Stimulated activated CD4-positive, alpha-beta T cell treated with anti-CD3 and anti-CD28 coated beads, Interleukin-15, amount 100 ng/mL, for 1 hour (primary cell): ENCODE measurements at regions not wholly inside any gene's neighbourhood (a gene's known extent, or its start where the extent isn't known, plus 50 kb on each side); places are given as distances from the start of the nearest gene placed in this dataset.
"Not testable (repeated sequence)": the region's sequence is repeated elsewhere in the genome, so short reads cannot be mapped to it uniquely, and the experiment has no call there.

Experiments
- DNase-seq, 2 donors: peaks; one replicate each; pipeline ENCODE4 v3.0.0-alpha.2; 2020; ENCODE audit warnings: low read depth in 1 of 2, low spot score in 1 of 2

GRCh38 chr19:27955485-27956480, 1257.2 kb downstream of the UQCRFS1 start:
- DNase-seq = no peak

DNA sequence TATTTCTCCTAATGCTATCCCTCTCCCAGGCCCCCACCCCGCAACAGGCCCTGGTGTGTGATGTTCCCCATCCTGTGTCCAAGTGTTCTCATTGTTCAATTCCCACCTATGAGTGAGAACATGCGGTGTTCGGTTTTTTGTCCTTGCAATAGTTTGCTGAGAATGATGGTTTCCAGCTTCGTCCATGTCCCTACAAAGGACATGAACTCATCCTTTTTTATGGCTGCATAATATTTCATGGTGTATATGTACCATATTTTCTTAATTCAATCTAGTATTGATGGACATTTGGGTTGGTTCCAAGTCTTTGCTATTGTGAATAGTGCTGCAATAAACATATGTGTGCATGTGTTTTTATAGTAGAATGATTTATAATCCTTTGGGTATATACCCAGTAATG, 1270.3 kb downstream of the UQCRFS1 start:
- not testable (repeated sequence) for DNase-seq

- no peak for DNase-seq
Measured at GRCh38 chr19:27936139-27936538, 1276.8 kb downstream of the UQCRFS1 start.

GRCh38 chr19:27935669-27936068, 1277.3 kb downstream of the UQCRFS1 start:
- no peak for DNase-seq

DNA sequence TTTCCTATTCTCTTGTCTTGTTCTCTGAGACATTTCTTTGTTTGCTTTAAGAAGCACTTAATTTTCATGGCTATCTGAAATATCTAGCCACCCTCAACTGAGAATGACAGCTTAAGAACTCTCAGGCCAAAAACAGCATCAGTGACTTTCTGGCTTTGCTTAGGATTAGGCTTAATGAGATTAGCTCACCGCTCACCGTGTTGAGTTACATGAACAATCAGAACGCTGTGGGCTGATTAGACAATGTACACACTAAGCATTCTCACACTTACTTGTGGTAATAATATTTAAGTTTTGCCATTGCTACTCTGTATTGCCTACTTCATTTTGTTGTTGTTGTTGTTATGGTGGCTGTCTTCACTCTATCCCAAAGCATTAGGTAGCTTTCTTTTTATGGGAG, 1283.6 kb downstream of the UQCRFS1 start:
- no peak for DNase-seq

DNA sequence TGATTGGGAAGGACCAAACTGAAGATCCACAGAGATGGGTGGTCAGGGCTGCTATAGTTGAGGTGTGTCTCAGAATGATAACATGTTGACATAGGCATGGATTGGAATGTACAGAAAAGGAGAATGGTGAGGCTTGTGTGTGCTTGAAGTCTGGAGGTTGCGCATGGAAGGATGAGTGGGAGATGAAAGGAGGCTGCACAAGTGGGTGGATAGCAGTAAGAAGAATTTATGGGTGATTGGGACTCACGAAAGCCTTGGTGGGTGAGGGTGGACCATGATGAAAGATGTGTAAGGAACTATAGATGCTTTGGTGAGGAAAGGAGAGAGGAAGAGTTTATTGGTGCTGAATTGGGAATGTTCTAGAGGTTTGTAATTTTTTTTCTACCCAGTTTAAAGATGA, 1287.7 kb downstream of the UQCRFS1 start:
- DNase-seq = no peak

- no peak for DNase-seq
Measured at GRCh38 chr19:27922970-27923369, 1290.0 kb downstream of the UQCRFS1 start.

DNA sequence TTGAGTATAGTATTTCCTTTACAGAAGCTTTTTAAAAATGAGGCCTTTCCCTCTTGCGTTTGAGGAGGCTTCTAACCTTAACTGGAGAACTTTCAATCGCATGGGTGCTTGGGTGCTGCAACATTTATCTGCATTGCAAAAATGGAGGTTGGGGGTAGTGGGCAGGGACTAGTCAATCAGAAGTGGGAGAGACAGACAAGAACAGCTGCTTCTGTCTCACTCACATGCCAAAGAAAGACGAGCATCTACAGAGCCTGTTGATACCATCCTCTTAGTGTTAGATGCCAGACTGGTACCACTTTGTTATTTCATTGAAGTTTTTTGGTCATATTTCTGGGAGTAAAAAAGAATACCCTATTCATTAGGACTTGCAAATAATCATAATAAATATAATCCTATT, 1292.2 kb downstream of the UQCRFS1 start:
- no peak for DNase-seq

- DNase-seq = no peak
Measured at GRCh38 chr19:27918818-27919217, 1294.1 kb downstream of the UQCRFS1 start.

GRCh38 chr19:27911122-27911898, 1301.6 kb downstream of the UQCRFS1 start:
- DNase-seq = no peak

DNA sequence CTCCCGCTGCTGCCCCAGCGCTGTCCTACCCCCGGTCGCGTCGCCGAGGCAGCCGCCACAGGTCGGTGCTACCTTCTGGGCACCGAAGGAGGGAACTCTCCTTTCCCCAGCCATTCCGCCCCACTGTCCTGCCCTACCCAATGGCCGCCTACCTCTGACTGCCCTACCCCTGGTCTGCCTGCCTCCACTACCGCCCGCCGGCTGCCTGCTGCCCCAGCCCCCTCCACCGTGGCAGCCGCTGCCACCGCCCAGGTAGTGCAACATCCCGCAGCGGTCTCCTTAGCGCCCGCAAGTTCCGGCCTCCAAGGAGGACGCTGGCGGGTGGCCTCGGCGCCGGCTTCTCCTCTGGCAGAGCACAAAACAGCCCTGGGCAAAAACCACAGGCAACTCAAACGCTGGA, 1303.1 kb downstream of the UQCRFS1 start:
- DNase-seq = no peak

DNA sequence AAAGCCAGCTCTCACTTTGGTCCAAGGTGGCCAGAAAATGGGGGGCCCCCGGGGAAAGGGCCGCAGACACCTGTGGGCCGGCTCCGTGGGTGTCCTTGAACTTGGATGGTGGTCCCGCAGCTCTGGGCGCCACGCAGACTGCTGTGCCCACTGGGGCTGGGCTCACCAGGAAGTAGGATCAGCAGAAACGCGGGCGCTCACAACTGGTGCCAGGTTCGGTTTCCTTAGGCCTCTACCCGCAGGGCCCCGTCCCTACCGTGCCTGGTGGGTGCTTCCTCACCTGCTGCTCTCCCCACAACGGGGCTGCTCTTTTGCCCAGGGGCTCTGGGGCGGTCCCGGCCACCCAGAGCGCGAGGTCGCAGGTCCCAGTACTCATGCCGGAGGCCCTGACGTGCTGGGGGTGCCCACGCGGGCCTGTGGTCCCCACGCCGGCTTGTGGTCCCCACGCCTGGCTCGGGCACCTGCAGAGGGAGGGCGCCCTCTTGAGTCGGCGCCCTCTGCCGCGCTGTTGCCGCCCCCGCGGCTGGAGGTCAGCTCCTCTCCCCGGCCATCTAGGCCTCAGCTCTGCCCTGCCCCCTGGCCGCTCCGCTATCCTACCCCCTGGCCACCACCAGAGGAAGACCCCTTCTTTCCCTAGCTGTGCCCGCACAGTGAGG, 1303.6 kb downstream of the UQCRFS1 start:
- no peak for DNase-seq

GRCh38 chr19:27906081-27906480, 1306.9 kb downstream of the UQCRFS1 start:
- DNase-seq = no peak

- DNase-seq = no peak
Measured at GRCh38 chr19:27905074-27905473, 1307.9 kb downstream of the UQCRFS1 start.

GRCh38 chr19:27901078-27901477, 1311.9 kb downstream of the UQCRFS1 start:
- no peak for DNase-seq

DNA sequence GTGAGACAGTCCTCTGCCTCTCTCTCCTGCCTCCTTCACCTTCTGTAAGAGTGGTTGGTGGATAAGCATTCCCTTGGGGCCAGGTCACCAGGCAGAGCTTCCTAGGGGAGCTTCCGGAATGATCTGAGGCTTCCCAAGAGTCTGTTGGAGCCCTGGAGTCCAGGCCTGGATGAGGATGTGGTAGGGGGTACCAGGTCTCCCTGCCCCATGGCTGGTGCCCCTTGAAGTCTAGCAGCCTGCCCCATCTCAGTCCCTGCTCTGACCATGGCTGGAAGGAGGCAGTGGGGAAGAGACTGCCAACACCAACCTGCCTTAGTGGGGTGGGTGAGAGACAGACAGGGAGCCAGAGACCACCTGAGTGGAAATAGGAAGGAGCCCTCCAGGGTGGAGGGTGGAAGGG, 1316.9 kb downstream of the UQCRFS1 start:
- DNase-seq = no peak

GRCh38 chr19:27894906-27895754, 1317.8 kb downstream of the UQCRFS1 start:
- no peak for DNase-seq

DNA sequence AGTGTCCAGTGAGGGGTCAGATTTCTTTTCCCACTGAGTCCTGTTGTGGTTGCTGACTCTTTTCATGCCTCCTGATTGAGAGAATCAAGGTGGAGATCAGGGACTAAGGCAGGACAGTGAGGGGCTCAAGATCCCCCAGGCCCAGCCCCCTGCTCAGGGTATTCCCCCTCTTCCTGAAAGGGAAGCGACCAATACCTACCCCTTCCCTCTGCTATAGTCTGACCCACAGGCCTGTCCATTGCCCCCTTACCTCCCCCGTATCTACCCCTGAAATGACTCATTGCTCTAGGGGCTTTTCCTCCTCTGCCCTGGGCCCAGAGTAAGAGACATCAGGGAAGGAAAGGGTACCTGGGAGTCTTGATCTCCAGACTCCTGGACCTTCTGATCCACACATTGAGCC, 1320.5 kb downstream of the UQCRFS1 start:
- no peak for DNase-seq

DNA sequence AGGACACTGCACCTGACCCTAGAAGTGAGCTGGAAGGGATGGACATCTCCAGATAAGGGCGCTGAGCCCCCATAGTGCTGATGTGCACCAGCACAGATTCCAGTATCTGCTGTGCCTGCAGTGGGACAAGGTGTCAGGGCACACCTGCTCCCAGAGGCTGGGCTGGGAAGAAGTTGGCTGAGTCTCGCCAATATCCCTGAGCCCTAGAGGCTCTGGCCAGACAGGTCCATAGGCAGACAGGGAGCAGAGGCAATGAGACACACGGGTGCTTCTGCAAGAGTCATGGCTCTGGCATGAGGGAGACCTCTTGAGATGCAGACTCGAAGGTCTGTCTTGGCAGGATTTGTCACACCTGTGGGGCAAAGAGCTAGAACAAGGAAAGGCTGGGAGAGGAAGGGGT, 1321.5 kb downstream of the UQCRFS1 start:
- DNase-seq = no peak

GRCh38 chr19:27890696-27891095, 1322.3 kb downstream of the UQCRFS1 start:
- no peak for DNase-seq

- DNase-seq = no peak
Measured at GRCh38 chr19:27890206-27890605, 1322.7 kb downstream of the UQCRFS1 start.
